ENCODE measurements at regions not wholly inside any gene's neighbourhood (a gene's known extent, or its start where the extent isn't known, plus 50 kb on each side); places are given as distances from the start of the nearest gene placed in this dataset.

DNA sequence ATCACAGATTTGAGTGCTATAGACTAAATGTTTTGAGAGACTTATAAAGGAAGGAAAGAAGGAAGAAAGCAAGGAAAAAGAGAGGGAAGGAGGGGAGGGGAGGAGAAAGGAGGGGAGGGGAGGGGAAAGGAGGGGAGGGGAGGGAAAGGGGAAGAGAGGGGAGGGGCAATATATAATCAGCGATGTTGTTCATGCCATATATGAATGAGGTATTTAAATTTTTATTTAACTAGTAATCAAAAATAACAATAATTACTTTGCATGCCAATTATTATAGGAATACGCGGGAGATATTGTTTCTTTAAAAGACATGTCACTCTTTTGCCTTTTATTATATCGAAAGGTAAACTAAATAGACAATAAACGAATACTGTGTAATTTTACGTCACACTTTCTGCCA, 1029.7 kb downstream of the FAT4 start:
- no peak for TF ChIP-seq EZH2 (IDR thresholded peaks at IDR 0.05; ENCODE audit: borderline replicate concordance, insufficient read depth, low read depth, low read length, poor library complexity, severe bottlenecking)
- no peak for TF ChIP-seq CTCF (IDR thresholded peaks at IDR 0.05)

Measured in B cell (primary cell).